HS-5 (cell line): ENCODE measurements at regions not wholly inside any gene's neighbourhood (a gene's known extent, or its start where the extent isn't known, plus 50 kb on each side); places are given as distances from the start of the nearest gene placed in this dataset.
"Not testable (repeated sequence)": the region's sequence is repeated elsewhere in the genome, so short reads cannot be mapped to it uniquely, and the experiment has no call there.

Experiments used
- DNase-seq: peaks from one replicate; pipeline ENCODE4 v3.0.0-alpha.2; 2012; ENCODE audit warnings: low read depth

GRCh38 chr2:200174433-200175216, 131.9 kb upstream of the SPATS2L start:
- DNase-seq = no peak

DNA sequence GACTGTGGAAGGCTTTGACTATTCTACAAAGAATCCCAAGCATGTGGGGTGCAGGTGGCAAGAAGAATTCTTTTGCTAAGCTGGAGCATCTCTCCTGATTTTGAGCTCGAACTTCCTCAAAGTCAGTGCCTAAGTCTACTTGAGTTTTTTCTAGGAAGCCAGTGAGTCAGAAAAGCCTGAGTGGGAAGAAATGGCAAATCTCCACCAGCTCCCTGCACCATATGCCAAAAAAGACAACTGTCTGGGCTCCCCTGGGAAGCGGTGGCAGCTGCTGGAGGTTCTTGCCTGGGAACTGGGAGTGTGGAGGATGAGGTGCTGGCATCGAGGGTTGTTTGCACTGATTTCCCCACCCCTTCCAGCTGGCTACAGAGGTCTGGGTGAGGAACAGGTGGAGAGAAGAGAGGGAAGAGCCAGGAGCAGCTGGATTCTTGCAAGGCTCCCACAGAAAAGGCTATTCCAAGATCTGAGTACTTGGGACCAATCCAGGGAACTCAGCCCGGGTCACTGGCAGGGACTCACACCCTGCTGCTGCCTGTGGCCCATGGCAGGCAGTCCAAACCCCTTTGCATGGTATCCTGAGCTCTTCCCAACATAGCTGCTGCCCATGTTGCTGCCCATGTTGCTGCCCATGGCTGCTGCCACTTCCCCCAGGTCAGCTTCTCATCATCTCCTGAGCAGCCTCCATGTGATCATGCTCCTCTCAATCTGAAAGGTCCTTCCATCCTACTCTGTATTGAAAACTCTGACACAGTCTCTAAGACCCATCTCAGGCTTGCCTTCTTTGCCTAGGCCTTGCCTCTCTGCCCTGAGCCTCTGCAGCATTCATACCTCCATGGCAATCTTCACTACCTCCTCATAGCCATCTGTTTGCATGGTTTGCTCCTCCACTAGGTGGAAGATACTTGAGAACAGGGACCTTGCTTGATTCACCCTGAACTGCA, 128.3 kb upstream of the SPATS2L start:
- DNase-seq = no peak

GRCh38 chr2:200179151-200179550, 127.3 kb upstream of the SPATS2L start:
- no peak for DNase-seq

GRCh38 chr2:200180943-200181342, 125.5 kb upstream of the SPATS2L start:
- no peak for DNase-seq

GRCh38 chr2:200181755-200182154, 124.7 kb upstream of the SPATS2L start:
- no peak for DNase-seq

- no peak for DNase-seq
Measured at GRCh38 chr2:200184748-200185627, 121.5 kb upstream of the SPATS2L start.

DNA sequence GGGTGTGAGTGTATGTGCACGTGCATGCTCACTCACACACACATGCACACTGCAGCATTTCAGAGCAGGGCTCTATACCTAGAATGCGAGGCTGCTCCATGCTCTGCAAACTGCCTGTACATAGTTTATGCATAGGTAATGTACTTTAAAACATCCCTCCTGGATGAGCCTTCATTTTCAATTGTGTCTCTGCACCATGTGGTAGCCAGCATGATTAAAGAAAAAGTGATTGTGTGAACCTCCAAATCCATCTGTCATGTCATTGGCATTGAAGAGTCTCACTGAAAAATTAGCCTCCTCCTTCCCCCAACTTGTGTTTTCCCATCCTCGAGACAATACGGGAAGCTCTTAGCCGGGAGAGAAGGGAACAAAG, 120.9 kb upstream of the SPATS2L start:
- no peak for DNase-seq

- DNase-seq = no peak
Measured at GRCh38 chr2:200186002-200186401, 120.5 kb upstream of the SPATS2L start.

DNA sequence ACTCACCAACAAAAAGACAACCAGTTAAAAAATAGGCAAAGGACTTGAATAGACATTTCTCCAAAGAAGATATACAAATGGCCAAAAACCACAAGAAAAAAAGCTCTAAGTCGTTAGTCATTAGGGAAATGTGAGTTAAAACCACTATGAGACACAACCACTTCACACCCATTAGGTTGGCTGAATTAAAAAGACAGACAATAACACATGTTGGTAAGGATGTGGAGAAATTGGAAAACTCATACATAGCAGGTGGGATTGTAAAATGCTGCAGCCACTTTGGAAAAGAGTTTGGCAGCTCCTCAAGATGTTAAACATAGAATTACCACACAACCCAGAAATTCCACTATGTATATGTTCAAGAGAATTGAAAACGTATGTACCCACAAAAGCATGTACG, 117.6 kb upstream of the SPATS2L start:
- no peak for DNase-seq

GRCh38 chr2:200189964-200190363, 116.5 kb upstream of the SPATS2L start:
- no peak for DNase-seq

DNA sequence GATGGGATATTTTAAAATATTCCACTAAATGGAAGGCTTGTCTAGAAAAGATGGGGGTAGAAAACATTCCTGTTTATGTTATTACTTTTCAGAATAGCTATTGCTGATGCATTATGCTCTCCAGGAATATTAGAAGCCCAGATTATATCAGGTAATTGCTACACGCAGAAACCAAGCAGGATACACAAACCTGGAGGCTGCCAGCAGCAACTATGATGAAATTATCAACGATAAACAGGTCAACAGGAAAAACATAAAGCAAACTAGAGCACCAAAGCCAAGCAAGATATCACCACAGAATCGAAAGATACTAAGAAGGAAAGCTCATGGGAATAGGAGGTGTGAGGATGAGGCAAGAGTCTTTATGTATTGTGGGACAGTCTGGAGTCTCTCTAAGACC, 113.2 kb upstream of the SPATS2L start:
- no peak for DNase-seq

- DNase-seq = no peak
Measured at GRCh38 chr2:200193791-200194190, 112.7 kb upstream of the SPATS2L start.

GRCh38 chr2:200194746-200195145, 111.7 kb upstream of the SPATS2L start:
- no peak for DNase-seq

DNA sequence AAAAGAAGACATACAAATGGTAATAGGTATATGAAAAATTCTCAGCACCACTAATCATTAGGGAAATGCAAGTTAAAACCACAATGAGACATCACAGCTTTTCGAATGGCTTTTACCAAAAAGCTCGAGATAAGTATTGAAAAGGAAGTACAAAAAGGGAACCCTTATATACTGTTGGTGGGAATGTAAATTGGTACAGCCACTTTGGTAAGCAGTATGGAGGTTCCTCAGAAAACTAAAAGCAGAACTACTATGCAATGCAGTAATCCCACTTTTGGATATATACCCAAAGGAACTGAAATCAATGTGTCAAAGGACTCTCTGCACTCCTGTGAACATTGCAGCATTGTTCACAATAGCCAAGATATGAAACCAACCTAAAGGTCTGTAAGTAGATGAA, 107.5 kb upstream of the SPATS2L start:
- no peak for DNase-seq

DNA sequence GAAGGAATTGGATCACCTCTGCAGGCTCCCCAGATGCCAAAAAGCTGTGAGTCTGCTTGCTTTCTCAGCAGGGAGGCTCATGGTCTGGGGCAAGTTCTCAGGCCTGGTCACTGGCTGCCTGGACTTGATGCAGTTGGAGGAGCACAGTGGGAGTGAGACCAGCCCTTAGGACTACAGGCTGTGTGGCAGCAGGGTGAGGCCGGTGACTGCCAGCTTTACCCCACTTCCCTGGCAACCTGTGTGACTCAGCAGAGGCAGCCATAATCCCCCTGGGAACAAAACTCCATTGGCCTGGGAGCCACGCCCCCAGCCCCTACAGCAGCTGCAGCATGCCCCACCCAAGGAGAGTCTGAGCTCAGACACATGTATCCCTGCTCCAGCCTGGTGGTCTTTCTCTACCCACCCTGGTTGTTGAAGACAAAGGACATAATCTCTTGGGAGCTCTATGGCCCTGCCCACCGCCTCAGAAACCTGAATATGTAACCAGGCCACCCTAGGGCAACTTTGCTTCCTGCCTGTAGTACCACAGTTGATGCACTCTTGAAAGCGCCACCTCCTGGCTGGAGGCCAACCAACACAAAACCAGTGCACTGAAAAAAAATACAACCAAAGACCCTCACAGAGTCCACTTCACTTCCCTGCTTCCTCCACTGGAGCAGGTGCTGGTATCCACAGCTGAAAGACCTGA, 106.8 kb upstream of the SPATS2L start:
- no peak for DNase-seq

DNA sequence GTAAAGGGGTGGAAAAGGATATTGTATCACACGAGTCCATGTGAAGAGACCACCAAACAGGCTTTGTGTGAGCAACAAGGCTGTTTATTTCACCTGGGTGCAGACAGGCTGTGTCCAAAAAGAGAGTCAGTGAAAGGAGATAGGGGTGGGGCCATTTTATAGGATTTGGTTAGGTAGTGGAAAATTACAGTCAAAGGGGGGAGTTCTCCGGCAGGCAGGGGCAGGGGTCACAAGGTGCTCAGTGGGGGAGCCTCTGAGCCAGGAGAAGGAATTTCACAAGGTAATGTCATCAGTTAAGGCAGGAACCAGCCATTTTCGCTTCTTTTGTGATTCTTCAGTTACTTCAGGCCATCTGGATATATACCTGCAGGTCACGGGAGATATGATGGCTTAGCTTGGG, 104.7 kb upstream of the SPATS2L start:
- not testable (repeated sequence) for DNase-seq

DNA sequence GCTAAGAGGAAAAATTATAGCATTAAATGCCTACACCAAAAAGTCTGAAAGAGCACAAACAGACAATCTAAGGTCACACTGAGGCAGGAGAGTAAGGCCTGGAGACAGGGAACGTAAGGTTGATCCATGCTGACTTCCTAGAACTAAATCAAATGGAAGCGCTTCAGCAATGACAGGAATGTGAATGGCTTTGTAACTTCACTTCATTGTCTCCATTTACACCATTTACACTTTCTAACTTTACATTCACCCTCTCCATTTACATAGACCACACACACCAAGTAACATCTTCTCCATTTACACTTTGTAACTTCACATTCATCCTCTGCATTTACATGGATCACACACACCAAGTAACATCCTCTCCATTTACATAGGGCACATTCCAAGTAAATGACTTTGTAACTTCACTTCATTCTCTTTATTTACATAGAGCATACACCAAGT, 103.1 kb upstream of the SPATS2L start:
- DNase-seq = no peak

DNA sequence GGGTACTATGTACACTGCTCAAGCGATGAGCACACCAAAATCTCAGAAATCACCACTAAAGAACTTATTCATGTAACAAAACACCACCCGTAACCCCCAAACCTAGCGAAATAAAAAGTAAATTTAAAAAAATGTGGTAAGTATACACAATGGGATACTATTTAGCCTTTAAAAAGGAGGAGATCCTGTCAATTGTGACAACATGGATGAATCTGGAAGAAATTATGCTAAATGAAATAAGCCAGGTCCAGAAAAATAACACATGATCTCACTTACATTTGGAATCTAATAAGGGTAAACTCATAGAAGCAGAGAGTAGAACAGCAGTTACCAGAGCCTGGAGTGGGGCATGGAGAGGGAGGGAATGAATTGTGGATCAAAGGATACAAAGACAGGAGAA, 98.5 kb upstream of the SPATS2L start:
- no peak for DNase-seq

- no peak for DNase-seq
Measured at GRCh38 chr2:200209030-200209429, 97.5 kb upstream of the SPATS2L start.

GRCh38 chr2:200211643-200212042, 94.8 kb upstream of the SPATS2L start:
- DNase-seq = no peak

GRCh38 chr2:200212862-200213425, 93.5 kb upstream of the SPATS2L start:
- no peak for DNase-seq
